ENCODE measurements at regions not wholly inside any gene's neighbourhood (a gene's known extent, or its start where the extent isn't known, plus 50 kb on each side); places are given as distances from the start of the nearest gene placed in this dataset.

- intact Hi-C loops (cut with micrococcal nuclease; ENCODE audit: unreplicated experiment) = no loop called here
- Histone ChIP-seq H3K4me1 (replicated peaks; ENCODE audit: insufficient read depth) (no peaks in the 10 kb centered on the region), H3K27me3 (ENCODE audit: insufficient read depth, low read depth) (no peaks in the 10 kb centered on the region), H3F3A (ENCODE audit: insufficient read depth, low read depth) (no peaks in the 10 kb centered on the region), H2AFZ (no peak overlapping the region), H3K36me3 (ENCODE audit: low read depth) (no peaks in the 10 kb centered on the region), H3K79me2 (ENCODE audit: low read depth) (no peaks in the 10 kb centered on the region), H3K9me2 (ENCODE audit: insufficient read depth) (no peaks in the 10 kb centered on the region), H3K4me2 (no peak overlapping the region), H4K20me1 (ENCODE audit: insufficient read depth) (no peaks in the 10 kb centered on the region), H3K4me3 (no peak overlapping the region), H3K27ac (no peak overlapping the region), H3K9me3 (ENCODE audit: insufficient read depth, low read depth) (no peaks in the 10 kb centered on the region)
- TF ChIP-seq CTCF (conservative IDR thresholded peaks at IDR 0.05) (no peak), EZH2 (IDR thresholded peaks at IDR 0.05; ENCODE audit: low read depth) (no peak)
- no TSS peak for BruUV-seq (replicated peaks)
- CTCF ChIA-PET = no interaction called here
- no peak for DNase-seq
- POLR2A ChIA-PET (ENCODE audit: unreplicated experiment) = no interaction called here
Observed at GRCh38 chr6:157727629-157728182, 95.3 kb upstream of the SNX9 start.

- BruUV-seq (replicated peaks) = no TSS peak
- Histone ChIP-seq H3K27ac (no peak overlapping the region), H4K20me1 (ENCODE audit: insufficient read depth) (no peaks in the 10 kb centered on the region), H3K36me3 (ENCODE audit: low read depth) (no peaks in the 10 kb centered on the region), H2AFZ (no peak overlapping the region), H3K4me1 (replicated peaks; ENCODE audit: insufficient read depth) (no peaks in the 10 kb centered on the region), H3F3A (ENCODE audit: insufficient read depth, low read depth) (no peaks in the 10 kb centered on the region), H3K4me3 (no peak overlapping the region), H3K9me2 (ENCODE audit: insufficient read depth) (no peaks in the 10 kb centered on the region), H3K4me2 (no peak overlapping the region), H3K27me3 (ENCODE audit: insufficient read depth, low read depth) (no peaks in the 10 kb centered on the region), H3K9me3 (ENCODE audit: insufficient read depth, low read depth) (no peaks in the 10 kb centered on the region), H3K79me2 (ENCODE audit: low read depth) (no peaks in the 10 kb centered on the region)
- ChIA-PET POLR2A (ENCODE audit: unreplicated experiment) (no interaction called here), CTCF (no interaction called here)
- TF ChIP-seq CTCF (conservative IDR thresholded peaks at IDR 0.05) = no peak
- no peak for TF ChIP-seq EZH2 (IDR thresholded peaks at IDR 0.05; ENCODE audit: low read depth)
- DNase-seq = no peak
- intact Hi-C loops (cut with micrococcal nuclease; ENCODE audit: unreplicated experiment) = no loop called here
Observed at GRCh38 chr6:157728183-157728881, 94.7 kb upstream of the SNX9 start.

- H3K4me2 ChIP-seq = no peak overlapping the region
- ChIA-PET CTCF (no interaction called here), POLR2A (ENCODE audit: unreplicated experiment) (no interaction called here)
- no peak for TF ChIP-seq CTCF (conservative IDR thresholded peaks at IDR 0.05)
- no peak for TF ChIP-seq EZH2 (IDR thresholded peaks at IDR 0.05; ENCODE audit: low read depth)
- H3K27me3 ChIP-seq (ENCODE audit: insufficient read depth, low read depth) = no peaks in the 10 kb centered on the region
- H4K20me1 ChIP-seq (ENCODE audit: insufficient read depth) = no peaks in the 10 kb centered on the region
- no peaks in the 10 kb centered on the region for H3K79me2 ChIP-seq (ENCODE audit: low read depth)
- no peaks in the 10 kb centered on the region for H3K9me2 ChIP-seq (ENCODE audit: insufficient read depth)
- no TSS peak for BruUV-seq (replicated peaks)
- no peak overlapping the region for H3K4me3 ChIP-seq
- no peaks in the 10 kb centered on the region for H3K4me1 ChIP-seq (replicated peaks; ENCODE audit: insufficient read depth)
- no peak overlapping the region for H2AFZ ChIP-seq
- H3K9me3 ChIP-seq (ENCODE audit: insufficient read depth, low read depth) = no peaks in the 10 kb centered on the region
- no peaks in the 10 kb centered on the region for H3F3A ChIP-seq (ENCODE audit: insufficient read depth, low read depth)
- H3K27ac ChIP-seq = no peak overlapping the region
- intact Hi-C loops (cut with micrococcal nuclease; ENCODE audit: unreplicated experiment) = no loop called here
- H3K36me3 ChIP-seq (ENCODE audit: low read depth) = no peaks in the 10 kb centered on the region
- DNase-seq = no peak
Observed at GRCh38 chr6:157731221-157731620, 91.8 kb upstream of the SNX9 start.
